RWPE2 (cell line): ENCODE measurements at regions not wholly inside any gene's neighbourhood (a gene's known extent, or its start where the extent isn't known, plus 50 kb on each side); places are given as distances from the start of the nearest gene placed in this dataset.

Experiments
- ATAC-seq: fragments of 200-7000 bp; cut with Tn5 transposase; 3 replicates; pipeline ENCODE4 v1.9.1; 2021; ENCODE audit warnings: low read depth
- DNase-seq: peaks from one replicate; pipeline ENCODE4 v3.0.0-alpha.2; 2020; ENCODE audit warnings: low spot score
- H3K27ac ChIP-seq: fragments of 450-650 bp; 2 replicates; pipeline ENCODE4 v1.5.1; 2017; ENCODE audit warnings: mild to moderate bottlenecking; ENCODE audit not compliant: poor library complexity, severe bottlenecking
- H3K27me3 ChIP-seq: fragments of 250-450 bp; sonication (Bioruptor Pico); 2 replicates; pipeline ENCODE4 v1.5.1; 2021; ENCODE audit warnings: mild to moderate bottlenecking, moderate library complexity; ENCODE audit not compliant: insufficient read depth, poor library complexity, severe bottlenecking
- H3K36me3 ChIP-seq: fragments of 250-450 bp; sonication (Bioruptor Pico); 2 replicates; pipeline ENCODE4 v1.5.1; 2020; ENCODE audit warnings: low read depth, mild to moderate bottlenecking, moderate library complexity
- H3K4me1 ChIP-seq: fragments of 250-450 bp; sonication (Bioruptor Pico); 2 replicates; pipeline ENCODE4 v1.5.1; 2021; ENCODE audit warnings: mild to moderate bottlenecking, moderate library complexity; ENCODE audit not compliant: insufficient read depth, poor library complexity, severe bottlenecking
- H3K4me3 ChIP-seq: fragments of 250-450 bp; sonication (Bioruptor Pico); 2 replicates; pipeline ENCODE4 v1.5.1; 2021; ENCODE audit warnings: mild to moderate bottlenecking, moderate library complexity; ENCODE audit not compliant: severe bottlenecking
- H3K9me3 ChIP-seq: fragments of 250-450 bp; sonication (Bioruptor Pico); 2 replicates; pipeline ENCODE4 v1.5.1; 2021; ENCODE audit warnings: mild to moderate bottlenecking, moderate library complexity; ENCODE audit not compliant: severe bottlenecking
- TF ChIP-seq, protein P1 (sequence below): fragments of 450-650 bp; IDR thresholded peaks from one replicate; pipeline ENCODE4 v1.5.1; 2017; ENCODE audit warnings: mild to moderate bottlenecking, moderate library complexity; ENCODE audit not compliant: poor library complexity, severe bottlenecking

DNA sequence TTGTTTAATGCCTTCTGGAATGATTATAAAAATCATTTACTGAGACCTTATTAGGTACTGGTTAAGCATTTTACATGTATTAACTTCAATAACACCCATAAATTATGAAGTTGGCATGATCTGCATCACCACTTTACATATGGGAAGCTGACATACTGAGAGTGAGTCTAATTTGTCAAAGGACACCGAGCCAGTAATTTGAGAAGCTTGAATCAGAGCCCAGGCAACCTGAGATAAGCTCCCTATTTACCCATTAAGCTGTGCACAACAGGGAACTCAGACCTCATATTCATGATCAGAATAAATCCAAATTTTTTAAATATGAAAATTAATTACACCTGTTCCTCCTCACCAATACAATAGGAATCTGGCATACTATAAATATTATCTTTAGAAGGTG lies 247.9 kb upstream of the EPHA5 start:
- no peak for ATAC-seq
- no peaks in the 10 kb centered on the region for H3K27me3 ChIP-seq
- no peak for DNase-seq
- no peaks in the 10 kb centered on the region for H3K9me3 ChIP-seq
- H3K27ac ChIP-seq: no peak overlapping the region
- TF ChIP-seq, protein P1, sequence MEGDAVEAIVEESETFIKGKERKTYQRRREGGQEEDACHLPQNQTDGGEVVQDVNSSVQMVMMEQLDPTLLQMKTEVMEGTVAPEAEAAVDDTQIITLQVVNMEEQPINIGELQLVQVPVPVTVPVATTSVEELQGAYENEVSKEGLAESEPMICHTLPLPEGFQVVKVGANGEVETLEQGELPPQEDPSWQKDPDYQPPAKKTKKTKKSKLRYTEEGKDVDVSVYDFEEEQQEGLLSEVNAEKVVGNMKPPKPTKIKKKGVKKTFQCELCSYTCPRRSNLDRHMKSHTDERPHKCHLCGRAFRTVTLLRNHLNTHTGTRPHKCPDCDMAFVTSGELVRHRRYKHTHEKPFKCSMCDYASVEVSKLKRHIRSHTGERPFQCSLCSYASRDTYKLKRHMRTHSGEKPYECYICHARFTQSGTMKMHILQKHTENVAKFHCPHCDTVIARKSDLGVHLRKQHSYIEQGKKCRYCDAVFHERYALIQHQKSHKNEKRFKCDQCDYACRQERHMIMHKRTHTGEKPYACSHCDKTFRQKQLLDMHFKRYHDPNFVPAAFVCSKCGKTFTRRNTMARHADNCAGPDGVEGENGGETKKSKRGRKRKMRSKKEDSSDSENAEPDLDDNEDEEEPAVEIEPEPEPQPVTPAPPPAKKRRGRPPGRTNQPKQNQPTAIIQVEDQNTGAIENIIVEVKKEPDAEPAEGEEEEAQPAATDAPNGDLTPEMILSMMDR: no peak
- no peak overlapping the region for H3K4me3 ChIP-seq
- no peaks in the 10 kb centered on the region for H3K36me3 ChIP-seq
- no peaks in the 10 kb centered on the region for H3K4me1 ChIP-seq

DNA sequence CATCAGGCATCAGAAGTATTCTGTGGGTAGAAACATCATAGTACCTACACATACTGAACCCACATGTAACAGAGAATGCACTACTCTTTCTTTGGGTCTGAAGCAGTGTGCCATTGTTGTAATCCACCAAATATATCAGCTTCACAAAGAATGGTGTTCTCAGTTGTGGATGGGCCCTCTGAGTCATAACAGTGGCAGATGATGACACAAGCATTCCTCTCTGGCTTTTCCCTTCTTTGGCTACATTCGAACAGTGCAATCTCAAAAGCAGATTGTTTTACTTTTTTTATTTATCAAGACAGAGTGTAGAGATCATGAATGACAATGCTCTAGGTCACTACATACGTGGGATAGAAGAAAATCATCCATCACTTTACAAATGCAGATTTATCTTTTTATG lies 247.2 kb upstream of the EPHA5 start:
- ATAC-seq (no peak), DNase-seq (no peak)
- H3K27ac ChIP-seq: no peak overlapping the region
- no peaks in the 10 kb centered on the region for H3K4me1 ChIP-seq
- H3K27me3 ChIP-seq: no peaks in the 10 kb centered on the region
- TF ChIP-seq, protein P1: no peak
- no peaks in the 10 kb centered on the region for H3K9me3 ChIP-seq
- no peaks in the 10 kb centered on the region for H3K36me3 ChIP-seq
- no peak overlapping the region for H3K4me3 ChIP-seq

DNA sequence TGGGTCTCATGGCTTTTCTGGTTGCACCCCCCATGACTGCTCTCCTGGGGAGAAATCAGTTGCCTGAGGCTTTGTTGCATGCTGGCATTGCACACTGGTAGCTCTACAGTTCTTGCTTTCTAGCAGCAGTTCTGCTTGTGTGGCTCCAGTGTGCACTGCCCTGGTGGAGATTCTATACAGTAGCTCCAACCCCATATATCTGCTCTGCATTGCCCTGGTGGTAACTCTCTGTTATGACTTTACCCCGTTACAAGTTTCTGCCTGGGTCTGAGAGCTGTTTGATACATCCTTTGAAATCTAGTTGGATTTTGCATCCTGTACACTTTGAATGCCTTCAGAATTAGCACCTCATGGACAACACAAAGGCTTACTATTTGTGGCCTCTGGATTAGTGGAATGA lies 241.4 kb upstream of the EPHA5 start:
- H3K4me1 ChIP-seq: no peaks in the 10 kb centered on the region
- no peak for DNase-seq
- H3K4me3 ChIP-seq: no peak overlapping the region
- H3K27me3 ChIP-seq: no peaks in the 10 kb centered on the region
- H3K27ac ChIP-seq: no peak overlapping the region
- H3K36me3 ChIP-seq: no peaks in the 10 kb centered on the region
- H3K9me3 ChIP-seq: no peaks in the 10 kb centered on the region
- peak; percentile 27; the same call in 1 of the 3 replicates for ATAC-seq
- TF ChIP-seq, protein P1: no peak

DNA sequence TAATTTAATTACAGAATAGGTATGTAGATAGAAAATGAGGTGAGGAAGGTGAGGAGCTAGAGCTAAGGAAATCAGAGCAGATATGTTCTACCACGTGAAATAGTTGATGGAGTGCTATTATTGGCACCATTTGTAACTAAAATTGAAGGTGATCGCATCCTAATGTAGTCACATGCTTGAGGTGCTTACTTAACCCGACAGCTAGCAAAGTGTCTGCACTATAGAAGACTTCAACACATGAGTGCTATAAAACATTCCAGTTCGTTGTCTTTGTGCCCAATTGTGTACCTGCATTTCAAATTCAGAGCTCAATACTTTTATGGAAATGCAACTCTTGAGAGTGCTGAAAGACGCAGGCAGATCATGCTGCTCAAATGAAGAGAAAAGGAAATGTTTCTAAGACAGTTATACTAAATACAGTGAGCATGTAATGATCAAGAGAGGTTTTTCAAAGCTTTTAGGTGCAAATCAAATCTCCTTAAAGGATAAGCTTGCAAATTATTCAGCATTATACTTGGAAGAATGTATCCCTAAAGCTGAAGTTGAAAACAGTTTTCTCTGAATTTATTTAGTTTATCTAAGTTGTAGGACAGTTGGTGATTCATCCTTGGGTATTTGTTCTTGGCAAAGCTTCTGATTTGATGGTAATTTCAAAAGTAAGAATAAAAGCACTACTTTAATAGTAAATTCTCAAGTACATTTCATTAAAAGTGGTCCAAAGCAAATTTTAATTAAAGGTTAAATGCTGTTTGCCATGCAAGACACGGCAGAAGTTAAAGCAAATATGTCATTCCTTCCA lies 223.9 kb upstream of the EPHA5 start:
- H3K36me3 ChIP-seq: no peaks in the 10 kb centered on the region
- TF ChIP-seq, protein P1: no peak

DNA sequence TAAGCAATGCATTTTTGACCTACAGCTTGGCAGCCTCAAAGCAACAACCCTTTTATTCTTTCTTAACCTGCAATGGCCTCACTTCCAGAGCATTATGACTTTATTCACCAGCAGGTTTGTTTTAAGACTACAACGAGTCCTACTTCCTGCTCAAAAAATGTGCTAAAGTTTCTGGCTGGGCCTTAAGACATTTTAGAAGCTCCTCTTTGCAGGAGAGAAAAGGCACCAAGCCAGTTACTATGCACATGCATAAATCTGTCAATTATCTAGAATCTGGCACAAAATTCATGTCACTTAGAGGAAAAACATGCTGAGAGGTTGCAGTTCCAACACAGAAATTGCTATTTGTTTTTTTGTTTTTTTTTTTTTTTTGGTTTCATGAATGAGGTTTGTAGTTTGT lies 223.0 kb upstream of the EPHA5 start:
- TF ChIP-seq, protein P1: no peak
- ATAC-seq: no peak
- no peaks in the 10 kb centered on the region for H3K9me3 ChIP-seq
- H3K4me3 ChIP-seq: no peak overlapping the region
- H3K27me3 ChIP-seq: no peaks in the 10 kb centered on the region
- H3K27ac ChIP-seq: no peak overlapping the region
- no peaks in the 10 kb centered on the region for H3K4me1 ChIP-seq
- H3K36me3 ChIP-seq: no peaks in the 10 kb centered on the region
- no peak for DNase-seq

More for the DNA sequence above, 223.9 kb upstream of the EPHA5 start:
- no peak overlapping the region for H3K27ac ChIP-seq
- H3K9me3 ChIP-seq: no peaks in the 10 kb centered on the region
- no peak overlapping the region for H3K4me3 ChIP-seq
- no peaks in the 10 kb centered on the region for H3K27me3 ChIP-seq
- ATAC-seq (no peak), DNase-seq (no peak)
- no peaks in the 10 kb centered on the region for H3K4me1 ChIP-seq
